Activated CD4-positive, alpha-beta T cell treated with anti-CD3 and anti-CD28 coated beads, Interleukin-2, amount 50 U/mL, for 24 hours (primary cell): ENCODE measurements at regions not wholly inside any gene's neighbourhood (a gene's known extent, or its start where the extent isn't known, plus 50 kb on each side); places are given as distances from the start of the nearest gene placed in this dataset.
"Not testable (repeated sequence)": the region's sequence is repeated elsewhere in the genome, so short reads cannot be mapped to it uniquely, and the experiment has no call there.

Experiments
- DNase-seq, 2 donors: peaks; one replicate each; pipeline ENCODE4 v3.0.0-alpha.2; 2020; ENCODE audit warnings: low read depth in 1 of 2, low spot score in 1 of 2

- no peak for DNase-seq
These were observed 286.8 kb upstream of the KLF3 start for GRCh38 chr4:38377195-38377594.

- DNase-seq = no peak
These were observed 285.5 kb upstream of the KLF3 start for GRCh38 chr4:38378478-38378877.

GRCh38 chr4:38381788-38382187 is 282.2 kb upstream of the KLF3 start:
- no peak for DNase-seq

GRCh38 chr4:38382520-38382919 is 281.5 kb upstream of the KLF3 start:
- no peak for DNase-seq

DNA sequence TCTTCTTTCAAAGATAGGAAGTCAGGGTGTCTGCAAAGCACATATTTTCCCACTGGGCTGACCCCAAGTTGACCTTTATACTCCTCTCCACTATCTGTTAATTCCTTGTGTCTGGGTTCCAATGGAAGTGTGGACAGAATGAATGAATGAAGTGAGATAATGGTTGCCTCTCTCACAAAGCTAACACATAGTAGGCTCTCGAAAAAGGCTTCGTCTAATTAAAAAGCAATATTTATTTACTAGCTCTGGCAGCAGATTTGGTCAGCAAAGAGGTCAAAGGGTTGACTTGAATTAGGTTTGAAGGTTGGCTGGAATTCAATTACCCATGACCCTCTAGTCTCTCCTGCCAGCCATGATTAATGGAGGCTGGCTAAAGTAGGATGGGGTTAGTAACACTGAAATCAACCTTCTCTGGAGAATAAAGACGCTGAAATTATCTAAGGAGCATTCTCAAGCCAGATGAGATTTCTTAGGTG is 280.3 kb upstream of the KLF3 start:
- DNase-seq = no peak

- DNase-seq = no peak
These were observed 278.6 kb upstream of the KLF3 start for GRCh38 chr4:38385093-38386004.

DNA sequence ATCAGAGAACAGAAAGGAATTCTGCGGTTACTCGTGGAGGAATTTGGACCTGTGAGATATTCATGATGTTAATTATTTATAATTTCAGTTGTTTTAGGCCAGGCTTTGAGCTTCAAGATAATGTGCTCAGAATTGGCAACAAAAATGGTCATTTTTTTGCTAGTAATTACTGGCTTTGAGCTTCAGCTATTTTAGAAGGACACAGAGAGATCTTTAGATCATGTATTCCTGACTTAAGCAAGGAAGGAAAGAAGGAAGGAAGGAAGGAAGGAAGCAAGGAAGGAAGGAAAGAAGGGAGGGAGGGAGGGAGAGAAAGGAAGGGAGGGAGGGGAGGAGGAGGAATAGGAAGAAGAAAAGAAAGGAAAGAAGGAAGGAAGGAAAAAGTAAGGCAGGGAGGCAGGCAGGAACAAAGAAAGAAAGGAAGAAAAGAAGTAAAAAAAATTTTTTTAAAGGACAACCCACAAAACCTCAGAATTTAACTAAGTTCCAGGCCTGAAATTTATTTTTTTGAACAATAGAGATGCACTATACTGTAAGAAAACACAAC is 277.9 kb upstream of the KLF3 start:
- DNase-seq = no peak

DNA sequence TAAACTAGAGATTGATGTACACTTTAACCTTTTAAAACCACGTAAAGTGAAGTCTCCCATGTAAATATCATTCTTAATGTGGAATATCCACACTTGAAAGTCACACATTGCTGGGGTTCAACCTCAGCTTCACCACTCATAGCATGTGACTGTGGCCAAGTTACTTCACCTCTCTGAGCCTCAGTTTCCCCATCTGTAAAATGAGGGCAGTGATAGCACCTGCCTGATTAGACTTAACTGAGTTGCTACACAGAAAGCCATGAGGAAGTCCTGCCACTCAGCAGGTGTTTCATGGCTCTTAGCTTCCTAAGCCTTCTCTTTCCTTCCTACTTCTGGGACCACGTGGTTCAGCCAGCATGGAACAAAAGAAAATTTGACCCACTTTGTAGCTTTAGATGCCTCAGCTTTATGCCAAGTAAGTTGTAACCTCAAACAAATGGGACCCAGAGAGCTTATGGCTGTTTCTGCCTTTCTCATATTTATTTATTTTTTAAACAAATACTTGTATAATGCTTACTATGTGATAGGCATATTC is 277.3 kb upstream of the KLF3 start:
- DNase-seq = no peak

DNA sequence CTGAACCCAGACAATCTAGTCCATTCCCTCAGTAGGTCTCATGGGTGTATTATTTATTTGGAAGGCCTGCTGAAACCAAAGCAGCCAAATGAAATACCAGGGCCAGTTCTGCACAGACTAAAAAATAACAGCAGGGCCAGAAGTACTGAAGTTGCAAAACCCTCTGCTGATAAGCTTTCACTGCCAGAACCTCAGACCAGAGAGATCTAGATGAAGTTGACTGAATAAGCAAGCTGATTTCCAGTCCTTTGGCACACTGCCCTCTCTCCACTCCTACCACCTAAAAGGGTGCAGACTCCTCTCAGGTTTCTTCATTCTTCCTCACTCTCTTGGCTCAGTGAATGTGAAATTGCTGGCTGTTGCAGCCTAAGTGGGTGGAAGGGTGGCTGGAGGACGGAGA is 276.7 kb upstream of the KLF3 start:
- no peak for DNase-seq

DNA sequence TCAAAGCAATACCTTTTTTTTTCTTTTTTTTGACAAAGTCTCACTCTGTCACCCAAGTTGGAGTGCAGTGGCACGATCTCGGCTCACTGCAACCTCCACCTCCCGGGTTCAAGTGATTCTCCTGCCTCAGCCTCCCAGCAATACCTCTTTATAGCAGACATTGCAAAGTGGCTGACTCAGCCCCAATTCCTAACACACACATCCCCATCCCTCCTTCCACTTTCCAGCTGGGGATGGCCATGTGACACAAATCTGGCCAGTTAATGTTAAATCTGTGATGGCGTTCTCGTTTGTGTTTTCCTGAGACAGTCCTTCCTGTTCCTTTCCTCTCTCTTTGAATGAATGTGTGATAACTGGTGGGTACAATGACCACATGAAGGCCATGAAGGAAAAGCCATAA is 276.2 kb upstream of the KLF3 start:
- DNase-seq = no peak

GRCh38 chr4:38388907-38389306 is 275.1 kb upstream of the KLF3 start:
- not testable (repeated sequence) for DNase-seq

DNA sequence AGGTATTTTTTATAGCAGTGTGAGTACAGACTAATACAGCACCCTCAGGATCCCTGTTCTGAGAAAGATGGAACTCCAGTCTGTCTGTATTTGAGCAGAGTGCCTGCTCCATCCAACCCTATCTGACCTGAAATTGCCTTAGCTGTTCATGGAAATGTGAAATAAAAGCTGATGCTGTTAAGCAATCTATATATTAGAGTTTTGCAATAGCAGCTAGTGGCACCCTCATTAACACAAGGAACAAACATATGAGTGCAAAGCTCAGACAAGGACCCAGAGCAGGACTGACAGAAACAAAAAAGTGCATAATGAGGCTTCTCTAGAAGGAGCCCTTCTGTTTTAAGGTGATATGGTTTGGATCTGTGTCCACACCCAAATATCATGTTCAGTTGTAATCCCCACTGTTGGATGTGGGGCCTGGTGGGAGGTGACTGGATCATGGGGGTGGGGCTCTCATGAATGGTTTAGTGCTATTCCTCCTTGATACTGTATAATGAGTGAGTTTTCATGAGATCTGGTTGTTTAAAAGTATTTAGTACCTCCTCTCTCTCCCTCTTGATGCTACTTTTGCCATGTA is 272.9 kb upstream of the KLF3 start:
- DNase-seq = no peak

- no peak for DNase-seq
These were observed 271.7 kb upstream of the KLF3 start for GRCh38 chr4:38392223-38392855.

GRCh38 chr4:38396091-38396490 is 267.9 kb upstream of the KLF3 start:
- no peak for DNase-seq

DNA sequence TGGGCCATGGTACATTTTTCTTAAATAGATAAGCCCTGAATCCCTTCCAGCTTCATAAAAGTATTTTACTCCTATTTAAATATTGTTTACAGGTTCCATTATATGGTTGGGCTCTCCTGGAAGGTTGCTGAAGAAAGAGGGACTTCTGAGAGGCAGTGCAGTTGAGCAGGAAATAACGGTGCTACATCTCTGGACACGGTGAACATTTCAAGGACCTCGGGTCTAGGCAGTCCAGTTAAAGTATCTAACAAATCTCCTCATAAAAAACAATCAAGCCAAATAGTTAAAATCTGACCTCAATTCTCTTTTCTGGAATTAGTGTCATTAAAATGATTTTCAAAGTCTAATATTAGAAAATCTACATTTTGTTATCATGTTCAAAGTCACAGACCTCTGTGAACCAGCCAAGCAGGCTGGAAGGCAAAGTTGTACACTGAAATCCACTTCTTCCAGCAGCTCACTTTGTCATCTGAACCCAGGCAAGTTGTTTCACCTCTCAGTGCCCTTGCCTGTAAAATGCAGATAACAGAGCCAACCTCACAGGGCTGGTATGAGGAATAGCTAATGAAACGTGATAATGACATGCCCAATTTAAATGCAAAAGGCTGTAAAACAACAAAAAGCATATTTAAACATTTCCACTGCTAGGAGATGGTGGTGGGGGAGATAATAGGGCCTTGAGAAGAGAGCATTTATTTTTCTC is 267.0 kb upstream of the KLF3 start:
- DNase-seq = no peak

DNA sequence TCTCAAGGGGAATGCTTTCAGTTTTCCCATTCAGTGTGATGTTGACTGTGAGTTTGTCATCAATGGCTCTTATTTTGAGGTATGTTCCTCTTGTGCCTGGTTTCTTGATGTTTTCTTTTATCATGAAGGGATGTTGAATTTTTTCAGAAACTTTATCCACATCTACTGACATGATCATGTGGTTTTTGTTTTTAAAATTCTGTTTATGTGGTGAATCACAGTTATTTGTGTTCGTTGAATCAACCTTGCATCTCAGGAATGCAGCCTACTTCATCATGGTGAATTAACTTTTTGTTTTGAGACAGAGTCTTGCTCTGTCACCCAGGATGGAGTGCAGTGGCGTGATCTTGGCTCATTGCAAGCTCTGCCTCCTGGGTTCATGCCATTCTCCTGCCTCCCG is 263.1 kb upstream of the KLF3 start:
- DNase-seq = no peak

- no peak for DNase-seq
These were observed 257.8 kb upstream of the KLF3 start for GRCh38 chr4:38406243-38406642.

DNA sequence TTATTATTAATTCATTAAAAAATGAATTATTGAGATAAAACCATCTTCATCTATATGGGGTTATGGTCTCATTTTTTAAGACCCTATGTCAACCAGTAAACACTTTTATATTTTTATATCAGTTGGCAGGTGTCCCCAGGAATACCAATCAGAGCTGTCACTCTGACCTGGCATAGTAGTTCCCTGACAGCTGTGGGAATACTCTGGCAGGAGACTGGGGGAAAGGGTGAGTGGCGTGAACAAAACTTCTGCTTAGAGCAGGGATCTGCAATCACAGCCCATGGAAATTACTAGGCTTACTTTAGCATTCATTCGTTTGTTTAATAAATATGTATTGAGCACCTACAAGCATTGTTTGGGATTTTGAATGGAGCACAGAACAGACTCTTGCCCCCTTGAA is 254.1 kb upstream of the KLF3 start:
- no peak for DNase-seq

- no peak for DNase-seq
These were observed 252.9 kb upstream of the KLF3 start for GRCh38 chr4:38411092-38411491.

DNA sequence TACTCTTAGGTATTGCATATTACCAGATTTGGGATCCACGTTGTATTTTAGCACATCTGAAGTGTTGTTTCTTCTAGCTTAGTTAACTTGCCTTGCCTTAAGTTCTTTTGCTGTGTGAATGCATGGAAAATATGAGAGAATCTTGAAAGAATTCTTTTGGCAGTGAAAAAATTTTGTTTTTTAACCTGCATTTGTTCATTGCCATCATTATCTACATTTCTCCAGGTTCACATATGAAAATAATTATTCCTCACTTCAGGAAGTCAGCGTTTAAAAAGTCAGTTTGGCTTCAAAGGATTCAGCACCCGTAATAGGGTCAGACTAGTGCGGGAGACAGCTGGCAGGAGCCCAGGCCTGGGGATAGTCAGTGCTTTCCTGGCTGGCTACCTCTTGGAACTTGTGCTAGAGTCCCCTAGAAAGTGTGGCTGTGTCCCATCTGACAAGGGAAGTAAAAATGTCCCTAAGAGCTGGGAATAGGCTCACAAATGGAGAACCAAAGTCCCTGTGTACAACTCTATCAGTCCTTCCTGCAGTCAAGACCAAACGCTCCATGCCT is 251.9 kb upstream of the KLF3 start:
- DNase-seq = no peak
